HepG2 (cell line): ENCODE measurements at regions not wholly inside any gene's neighbourhood (a gene's known extent, or its start where the extent isn't known, plus 50 kb on each side); places are given as distances from the start of the nearest gene placed in this dataset.

Experiments used
- ARNT2 ChIP-seq: sonication (generic); formaldehyde crosslinking; IDR thresholded peaks from 2 replicates; pipeline ENCODE4 v1.8.0; 2022; ENCODE audit warnings: mild to moderate bottlenecking, low read depth, missing genetic modification reagents, moderate library complexity
- ATF2 ChIP-seq: sonication (generic); formaldehyde crosslinking; IDR thresholded peaks from 2 replicates; pipeline ENCODE4 v1.4.0; 2020; ENCODE audit warnings: missing genetic modification reagents
- BRCA1 ChIP-seq: sonication (generic); formaldehyde crosslinking; IDR thresholded peaks from 2 replicates; pipeline ENCODE4 v1.4.0; 2020; ENCODE audit warnings: missing genetic modification reagents
- CBFB ChIP-seq: sonication (generic); formaldehyde crosslinking; IDR thresholded peaks from 2 replicates; pipeline ENCODE4 v1.4.0; 2020; ENCODE audit warnings: missing genetic modification reagents
- CENPT ChIP-seq: sonication (generic); formaldehyde crosslinking; IDR thresholded peaks from 2 replicates; pipeline ENCODE4 v1.8.0; 2022; ENCODE audit warnings: low read depth, mild to moderate bottlenecking, moderate library complexity, missing genetic modification reagents
- CHCHD3 ChIP-seq: sonication (generic); formaldehyde crosslinking; IDR thresholded peaks from 2 replicates; pipeline ENCODE4 v1.8.0; 2022; ENCODE audit warnings: mild to moderate bottlenecking, missing genetic modification reagents, moderate library complexity
- DPF2 ChIP-seq: sonication (generic); formaldehyde crosslinking; IDR thresholded peaks from 2 replicates; pipeline ENCODE4 v1.4.0; 2020; ENCODE audit warnings: mild to moderate bottlenecking, low read depth, missing genetic modification reagents, borderline replicate concordance
- GZF1 ChIP-seq: sonication (generic); formaldehyde crosslinking; IDR thresholded peaks from 2 replicates; pipeline ENCODE4 v1.5.1; 2020; ENCODE audit warnings: mild to moderate bottlenecking, missing genetic modification reagents
- HBP1 ChIP-seq: IDR thresholded peaks from 2 replicates; pipeline ENCODE4 v1.6.1; 2016; ENCODE audit warnings: low read depth, control low read depth
- KDM6A ChIP-seq: IDR thresholded peaks from 2 replicates; pipeline ENCODE4 v1.6.1; 2016; ENCODE audit warnings: low read depth
- KLF11 ChIP-seq: IDR thresholded peaks from 2 replicates; pipeline ENCODE4 v1.6.1; 2016; ENCODE audit warnings: missing compliant biosample characterization
- NAIF1 ChIP-seq: sonication (generic); formaldehyde crosslinking; IDR thresholded peaks from 2 replicates; pipeline ENCODE4 v1.5.0; 2020; ENCODE audit warnings: mild to moderate bottlenecking, missing genetic modification reagents, borderline replicate concordance
- NFATC3 ChIP-seq: sonication (generic); formaldehyde crosslinking; IDR thresholded peaks from 2 replicates; pipeline ENCODE4 v1.5.1; 2020; ENCODE audit warnings: mild to moderate bottlenecking, missing genetic modification reagents
- RBFOX2 ChIP-seq: fragments of 200-400 bp; formaldehyde crosslinking; IDR thresholded peaks from 2 replicates; pipeline ENCODE4 v1.6.1; 2017; ENCODE audit warnings: low read depth, mild to moderate bottlenecking, low read length
- REST ChIP-seq, 2 experiments: IDR thresholded peaks; 2 replicates each; pipeline ENCODE4 v1.6.1; 2011 to 2012; ENCODE audit warnings: low read length in 2 of 2, borderline replicate concordance in 1 of 2, low read depth in 1 of 2, mild to moderate bottlenecking in 1 of 2, moderate library complexity in 1 of 2
- TFE3 ChIP-seq: IDR thresholded peaks from 2 replicates; pipeline ENCODE4 v1.6.1; 2016
- WIZ ChIP-seq: sonication (generic); formaldehyde crosslinking; IDR thresholded peaks from 2 replicates; pipeline ENCODE4 v1.5.1; 2020; ENCODE audit warnings: mild to moderate bottlenecking, missing genetic modification reagents
- ZGPAT ChIP-seq: IDR thresholded peaks from 2 replicates; pipeline ENCODE4 v1.6.1; 2016; ENCODE audit warnings: mild to moderate bottlenecking
- ZNF451 ChIP-seq: sonication (generic); formaldehyde crosslinking; IDR thresholded peaks from 2 replicates; pipeline ENCODE4 v1.5.0; 2020; ENCODE audit warnings: mild to moderate bottlenecking, missing genetic modification reagents
- ZNF749 ChIP-seq: sonication (generic); formaldehyde crosslinking; IDR thresholded peaks from 2 replicates; pipeline ENCODE4 v1.8.0; 2022; ENCODE audit warnings: mild to moderate bottlenecking, missing genetic modification reagents, moderate library complexity, borderline replicate concordance
- ZNF773 ChIP-seq: sonication (generic); formaldehyde crosslinking; IDR thresholded peaks from 2 replicates; pipeline ENCODE4 v1.4.0; 2020; ENCODE audit warnings: missing genetic modification reagents, borderline replicate concordance
- ZNF878 ChIP-seq: sonication (generic); formaldehyde crosslinking; IDR thresholded peaks from 2 replicates; pipeline ENCODE4 v1.8.1; 2023; ENCODE audit warnings: mild to moderate bottlenecking, missing genetic modification reagents, moderate library complexity

- TF ChIP-seq ZNF749 (CRISPR knock-in tag): no peak
- TF ChIP-seq KLF11 (CRISPR knock-in tag): no peak
- TF ChIP-seq CBFB (CRISPR knock-in tag): no peak
- peak; percentile 97 for TF ChIP-seq ZNF878
- TF ChIP-seq CENPT (CRISPR knock-in tag): no peak
- 0 out of 2 replicates have a peak, but pooled peaks have one; percentile 30 for TF ChIP-seq HBP1 (CRISPR knock-in tag)
- TF ChIP-seq RBFOX2: no peak
- TF ChIP-seq GZF1 (CRISPR knock-in tag): no peak
- TF ChIP-seq ATF2: 0 out of 2 replicates have a peak, but pooled peaks have one; percentile 41
- no peak for TF ChIP-seq ZNF451
- TF ChIP-seq WIZ (CRISPR knock-in tag): no peak
- TF ChIP-seq ZNF773 (CRISPR knock-in tag): no peak
- TF ChIP-seq ZGPAT (CRISPR knock-in tag): no peak; the same call in 1 of the 2 replicates
- peak; percentile 55; the same call in 1 of the 2 replicates for TF ChIP-seq ARNT2 (CRISPR knock-in tag)
- TF ChIP-seq CHCHD3 (CRISPR knock-in tag): no peak
- no peak for TF ChIP-seq REST (IDR thresholded peaks at IDR 0.05; ENCODE audit: borderline replicate concordance in 1 of 2, low read depth in 1 of 2, low read length in 2 of 2)
- no peak for TF ChIP-seq NAIF1 (CRISPR knock-in tag)
- no peak for TF ChIP-seq BRCA1 (CRISPR knock-in tag)
- no peak for TF ChIP-seq NFATC3 (CRISPR knock-in tag)
- peak; percentile 61; the same call in 1 of the 2 replicates for TF ChIP-seq DPF2 (CRISPR knock-in tag)
- no peak; the same call in 1 of the 2 replicates for TF ChIP-seq TFE3 (CRISPR knock-in tag)
- no peak for TF ChIP-seq KDM6A
Observed at GRCh38 chr5:147175516-147176097, 59.2 kb upstream of the STK32A start (continued).
